ENCODE measurements at regions not wholly inside any gene's neighbourhood (a gene's known extent, or its start where the extent isn't known, plus 50 kb on each side); places are given as distances from the start of the nearest gene placed in this dataset.

- CTCF ChIA-PET = interaction anchor here (1.0 kb wide), 1 partner anchor 18 kb away, joined by 3 read pairs; no protein-coding TSS in a partner anchor
- H3K79me2 ChIP-seq (ENCODE audit: control insufficient read depth, insufficient read depth, low read length) = no peaks in the 10 kb centered on the region
- BruUV-seq (replicated peaks) = no TSS peak
- in situ Hi-C loops (cut with MboI) = no loop called here
- DNase-seq (ENCODE audit: low read depth, low spot score) (no peak), ATAC-seq (no peak), FAIRE-seq (no peak)
- H3K27me3 ChIP-seq (replicated peaks in 1 of 2; ENCODE audit: control insufficient read depth in 2 of 2, insufficient read depth in 2 of 2, low read length in 1 of 2) = no peaks in the 10 kb centered on the region
- SMC1A ChIA-PET (ENCODE audit: uncharacterized antibody, unreplicated experiment) = no interaction called here
- TF ChIP-seq TBL1XR1 (IDR thresholded peaks at IDR 0.05; ENCODE audit: low read depth, low read length) = no peak
- peak in 1 of 3 experiments; percentile 10; a peak in 1 of 6 replicates for TF ChIP-seq CTCF (IDR thresholded peaks at IDR 0.05 in 2 of 3, conservative IDR thresholded peaks at IDR 0.05 in 1 of 3; ENCODE audit: control insufficient read depth in 2 of 3, extremely low read depth in 1 of 3, insufficient read depth in 1 of 3, low read depth in 3 of 3, low read length in 3 of 3)
- no peak overlapping the region for H2AFZ ChIP-seq (ENCODE audit: control insufficient read depth, low read depth, low read length)
- POLR2A ChIA-PET = no interaction called here
- intact Hi-C loops (cut with micrococcal nuclease; ENCODE audit: unreplicated experiment) = loop anchor here (5.0 kb wide), 1 partner anchor 51 kb away; no protein-coding TSS in a partner anchor
- H3K9ac ChIP-seq (ENCODE audit: control insufficient read depth, insufficient read depth, low read length) = no peak overlapping the region
- H3K27ac ChIP-seq (ENCODE audit: control insufficient read depth, insufficient read depth) = no peak overlapping the region
- no peak overlapping the region for H3K4me3 ChIP-seq
- no peaks in the 10 kb centered on the region for H3K9me3 ChIP-seq (replicated peaks; ENCODE audit: control insufficient read depth, insufficient read depth, low read length)
- no peaks in the 10 kb centered on the region for H3K36me3 ChIP-seq (ENCODE audit: control insufficient read depth in 2 of 2, insufficient read depth in 2 of 2, low read length in 1 of 2)
- RAD21 ChIA-PET (ENCODE audit: unreplicated experiment) = no interaction called here
- WGBS (ENCODE audit: insufficient coverage, insufficient replicate concordance, low lambda C conversion rate, missing lambda C conversion rate) = 41% methylated on average over 2 of the region's 2 CpGs
- H3K4me1 ChIP-seq (ENCODE audit: control insufficient read depth, insufficient read depth, low read length) = no peaks in the 10 kb centered on the region
- H3K4me2 ChIP-seq (ENCODE audit: control insufficient read depth, insufficient read depth) = no peak overlapping the region
- no peaks in the 10 kb centered on the region for H4K20me1 ChIP-seq (ENCODE audit: control insufficient read depth, insufficient read depth)
Measured at GRCh38 chr14:87066221-87066817, 926.7 kb downstream of the GALC start.

DNA sequence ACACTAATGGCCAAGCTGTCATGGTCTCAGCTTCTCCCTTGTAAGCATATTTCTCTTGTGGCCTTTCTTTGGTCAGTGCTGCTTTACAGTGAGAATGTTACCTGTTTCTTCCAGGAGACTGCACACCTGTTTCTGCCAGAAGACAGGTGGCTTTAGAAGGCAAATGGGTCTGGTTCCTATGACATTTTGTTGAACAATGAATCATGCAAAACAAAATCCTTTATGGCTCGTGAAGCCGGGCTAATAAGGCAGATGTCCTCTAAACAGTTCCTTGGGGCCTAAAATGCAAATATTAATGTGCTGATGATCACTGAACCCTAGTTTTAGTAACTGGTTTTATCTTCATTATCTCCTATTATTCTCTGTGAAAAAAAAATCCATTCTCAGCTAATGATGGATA, 927.6 kb downstream of the GALC start:
- ChIA-PET POLR2A (no interaction called here), SMC1A (ENCODE audit: uncharacterized antibody, unreplicated experiment) (no interaction called here), RAD21 (ENCODE audit: unreplicated experiment) (no interaction called here), CTCF (interaction anchor here (1.0 kb wide), 2 partner anchors 15 to 19 kb away, joined by 3 read pairs; no protein-coding TSS in a partner anchor)
- Histone ChIP-seq H3K79me2 (ENCODE audit: control insufficient read depth, insufficient read depth, low read length) (no peaks in the 10 kb centered on the region), H3K4me3 (no peak overlapping the region), H4K20me1 (ENCODE audit: control insufficient read depth, insufficient read depth) (no peaks in the 10 kb centered on the region), H3K4me1 (ENCODE audit: control insufficient read depth, insufficient read depth, low read length) (no peaks in the 10 kb centered on the region), H3K36me3 (ENCODE audit: control insufficient read depth in 2 of 2, insufficient read depth in 2 of 2, low read length in 1 of 2) (no peaks in the 10 kb centered on the region), H3K9ac (ENCODE audit: control insufficient read depth, insufficient read depth, low read length) (no peak overlapping the region), H3K9me3 (replicated peaks; ENCODE audit: control insufficient read depth, insufficient read depth, low read length) (no peaks in the 10 kb centered on the region), H2AFZ (ENCODE audit: control insufficient read depth, low read depth, low read length) (no peak overlapping the region), H3K4me2 (ENCODE audit: control insufficient read depth, insufficient read depth) (no peak overlapping the region), H3K27ac (ENCODE audit: control insufficient read depth, insufficient read depth) (no peak overlapping the region), H3K27me3 (replicated peaks in 1 of 2; ENCODE audit: control insufficient read depth in 2 of 2, insufficient read depth in 2 of 2, low read length in 1 of 2) (no peaks in the 10 kb centered on the region)
- no TSS peak for BruUV-seq (replicated peaks)
- DNase-seq (ENCODE audit: low read depth, low spot score) (no peak), FAIRE-seq (no peak), ATAC-seq (no peak)
- in situ Hi-C loops (cut with MboI) (no loop called here), intact Hi-C loops (cut with micrococcal nuclease; ENCODE audit: unreplicated experiment) (loop anchor here (5.0 kb wide), 1 partner anchor 52 kb away; no protein-coding TSS in a partner anchor)
- 3% methylated on average over 2 of the region's 2 CpGs for WGBS (ENCODE audit: insufficient coverage, insufficient replicate concordance, low lambda C conversion rate, missing lambda C conversion rate)
- TF ChIP-seq CTCF (IDR thresholded peaks at IDR 0.05 in 2 of 3, conservative IDR thresholded peaks at IDR 0.05 in 1 of 3; ENCODE audit: control insufficient read depth in 2 of 3, extremely low read depth in 1 of 3, insufficient read depth in 1 of 3, low read depth in 3 of 3, low read length in 3 of 3) = no peak
- TF ChIP-seq, protein P1, sequence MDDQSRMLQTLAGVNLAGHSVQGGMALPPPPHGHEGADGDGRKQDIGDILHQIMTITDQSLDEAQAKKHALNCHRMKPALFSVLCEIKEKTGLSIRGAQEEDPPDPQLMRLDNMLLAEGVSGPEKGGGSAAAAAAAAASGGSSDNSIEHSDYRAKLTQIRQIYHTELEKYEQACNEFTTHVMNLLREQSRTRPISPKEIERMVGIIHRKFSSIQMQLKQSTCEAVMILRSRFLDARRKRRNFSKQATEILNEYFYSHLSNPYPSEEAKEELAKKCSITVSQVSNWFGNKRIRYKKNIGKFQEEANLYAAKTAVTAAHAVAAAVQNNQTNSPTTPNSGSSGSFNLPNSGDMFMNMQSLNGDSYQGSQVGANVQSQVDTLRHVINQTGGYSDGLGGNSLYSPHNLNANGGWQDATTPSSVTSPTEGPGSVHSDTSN (IDR thresholded peaks at IDR 0.05; ENCODE audit: insufficient replicate concordance, low read depth, low read length) = no peak
- no peak for TF ChIP-seq ZNF274 (IDR thresholded peaks at IDR 0.05; ENCODE audit: insufficient read depth, insufficient read length)
- no peak for TF ChIP-seq MEF2B (IDR thresholded peaks at IDR 0.05; ENCODE audit: partially characterized antibody, poor library complexity, severe bottlenecking)
